Activated CD4-positive, alpha-beta T cell treated with anti-CD3 and anti-CD28 coated beads for 4 hours (primary cell): ENCODE measurements at regions not wholly inside any gene's neighbourhood (a gene's known extent, or its start where the extent isn't known, plus 50 kb on each side); places are given as distances from the start of the nearest gene placed in this dataset.
"Not testable (repeated sequence)": the region's sequence is repeated elsewhere in the genome, so short reads cannot be mapped to it uniquely, and the experiment has no call there.

Experiments
- DNase-seq, 2 donors: peaks; one replicate each; pipeline ENCODE4 v3.0.0-alpha.2; 2020

GRCh38 chr10:30763918-30764317, 134.4 kb upstream of the LYZL2 start:
- no peak for DNase-seq

GRCh38 chr10:30762620-30763019, 133.1 kb upstream of the LYZL2 start:
- no peak for DNase-seq

GRCh38 chr10:30759423-30759822, 129.9 kb upstream of the LYZL2 start:
- no peak for DNase-seq

- DNase-seq, result no peak
Observed at GRCh38 chr10:30758338-30758737, 128.8 kb upstream of the LYZL2 start.

- no peak for DNase-seq
Observed at GRCh38 chr10:30756896-30757295, 127.3 kb upstream of the LYZL2 start.

GRCh38 chr10:30756151-30756550, 126.6 kb upstream of the LYZL2 start:
- DNase-seq, result no peak

GRCh38 chr10:30755441-30755953, 125.9 kb upstream of the LYZL2 start:
- no peak for DNase-seq

GRCh38 chr10:30752481-30752881, 122.9 kb upstream of the LYZL2 start:
- DNase-seq, result no peak

- peak in 1 of 2 donors; percentile 67 for DNase-seq
Observed at GRCh38 chr10:30751678-30752331, 122.3 kb upstream of the LYZL2 start.

GRCh38 chr10:30750971-30751677, 121.6 kb upstream of the LYZL2 start:
- DNase-seq, result no peak

- DNase-seq, result no peak
Observed at GRCh38 chr10:30749385-30749784, 119.8 kb upstream of the LYZL2 start.

GRCh38 chr10:30748152-30748973, 118.8 kb upstream of the LYZL2 start:
- DNase-seq, result no peak

GRCh38 chr10:30747633-30748032, 118.1 kb upstream of the LYZL2 start:
- peak; percentile 29 to 48 for DNase-seq

GRCh38 chr10:30745953-30746352, 116.4 kb upstream of the LYZL2 start:
- DNase-seq, result no peak

- DNase-seq, result no peak
Observed at GRCh38 chr10:30744106-30744505, 114.6 kb upstream of the LYZL2 start.

- no peak for DNase-seq
Observed at GRCh38 chr10:30743586-30743985, 114.0 kb upstream of the LYZL2 start.

- no peak for DNase-seq
Observed at GRCh38 chr10:30742471-30742870, 112.9 kb upstream of the LYZL2 start.

GRCh38 chr10:30740774-30741173, 111.2 kb upstream of the LYZL2 start:
- DNase-seq, result not testable (repeated sequence)

GRCh38 chr10:30738416-30738815, 108.9 kb upstream of the LYZL2 start:
- no peak for DNase-seq

GRCh38 chr10:30737931-30738391, 108.4 kb upstream of the LYZL2 start:
- DNase-seq, result no peak

GRCh38 chr10:30736685-30737232, 107.2 kb upstream of the LYZL2 start:
- no peak for DNase-seq

- DNase-seq, result no peak
Observed at GRCh38 chr10:30734901-30735300, 105.3 kb upstream of the LYZL2 start.

- no peak for DNase-seq
Observed at GRCh38 chr10:30732671-30733070, 103.1 kb upstream of the LYZL2 start.
